HFFc6 (cell line): ENCODE measurements at regions not wholly inside any gene's neighbourhood (a gene's known extent, or its start where the extent isn't known, plus 50 kb on each side); places are given as distances from the start of the nearest gene placed in this dataset.

Experiments used
- DNase-seq: peaks from one replicate; pipeline ENCODE4 v3.0.0-alpha.2; 2018
- H3K27ac Mint-ChIP-seq: 2 replicates; pipeline ENCODE4 v1.8.0; 2020; ENCODE audit warnings: mild to moderate bottlenecking, mixed read lengths
- H3K27me3 Mint-ChIP-seq: 2 replicates; pipeline ENCODE4 v1.8.0; 2021; ENCODE audit warnings: mild to moderate bottlenecking, moderate library complexity, mixed read lengths; ENCODE audit not compliant: insufficient read depth
- H3K36me3 Mint-ChIP-seq: 2 replicates; pipeline ENCODE4 v1.8.0; 2021; ENCODE audit warnings: low read depth, mixed read lengths
- H3K4me1 Mint-ChIP-seq: 2 replicates; pipeline ENCODE4 v1.8.0; 2020; ENCODE audit warnings: low read depth, mixed read lengths
- H3K4me3 Mint-ChIP-seq: 2 replicates; pipeline ENCODE4 v1.8.0; 2020; ENCODE audit warnings: mild to moderate bottlenecking, moderate library complexity, mixed read lengths
- H3K9me3 Mint-ChIP-seq: 2 replicates; pipeline ENCODE4 v1.8.0; 2020; ENCODE audit warnings: mild to moderate bottlenecking, mixed read lengths
- TF ChIP-seq, protein P1 (sequence below): fragments of 200-600 bp; sonication (generic); IDR thresholded peaks from 2 replicates; pipeline ENCODE4 v1.5.0; 2021; ENCODE audit warnings: antibody characterized with exemption, mild to moderate bottlenecking

DNA sequence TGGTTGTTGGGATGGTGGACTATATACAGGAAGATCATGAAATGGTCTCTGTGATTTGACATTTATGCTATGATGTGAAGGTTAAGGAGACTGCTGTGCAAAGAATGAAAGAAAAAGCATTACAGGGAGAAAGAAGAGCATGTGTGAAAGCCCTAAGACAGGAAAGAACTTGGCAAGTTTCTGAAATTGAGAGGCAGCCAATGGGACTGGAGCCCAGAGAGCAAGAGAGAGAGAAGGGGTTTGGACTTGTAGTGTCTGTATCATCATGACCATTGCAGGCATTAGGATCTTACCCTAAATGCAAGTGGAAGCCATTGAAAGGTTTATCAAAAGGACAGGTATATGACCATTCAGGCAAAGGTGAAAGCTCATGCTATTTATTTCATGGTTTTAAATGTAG lies 147.1 kb downstream of the NAA11 start:
- Mint-ChIP-seq H3K36me3 (no peaks in the 10 kb centered on the region), H3K27ac (no peak overlapping the region), H3K4me3 (no peak overlapping the region), H3K27me3 (no peaks in the 10 kb centered on the region), H3K4me1 (no peaks in the 10 kb centered on the region), H3K9me3 (peaks cover 18% of the 10 kb centered on the region)
- DNase-seq = no peak
- TF ChIP-seq, protein P1, sequence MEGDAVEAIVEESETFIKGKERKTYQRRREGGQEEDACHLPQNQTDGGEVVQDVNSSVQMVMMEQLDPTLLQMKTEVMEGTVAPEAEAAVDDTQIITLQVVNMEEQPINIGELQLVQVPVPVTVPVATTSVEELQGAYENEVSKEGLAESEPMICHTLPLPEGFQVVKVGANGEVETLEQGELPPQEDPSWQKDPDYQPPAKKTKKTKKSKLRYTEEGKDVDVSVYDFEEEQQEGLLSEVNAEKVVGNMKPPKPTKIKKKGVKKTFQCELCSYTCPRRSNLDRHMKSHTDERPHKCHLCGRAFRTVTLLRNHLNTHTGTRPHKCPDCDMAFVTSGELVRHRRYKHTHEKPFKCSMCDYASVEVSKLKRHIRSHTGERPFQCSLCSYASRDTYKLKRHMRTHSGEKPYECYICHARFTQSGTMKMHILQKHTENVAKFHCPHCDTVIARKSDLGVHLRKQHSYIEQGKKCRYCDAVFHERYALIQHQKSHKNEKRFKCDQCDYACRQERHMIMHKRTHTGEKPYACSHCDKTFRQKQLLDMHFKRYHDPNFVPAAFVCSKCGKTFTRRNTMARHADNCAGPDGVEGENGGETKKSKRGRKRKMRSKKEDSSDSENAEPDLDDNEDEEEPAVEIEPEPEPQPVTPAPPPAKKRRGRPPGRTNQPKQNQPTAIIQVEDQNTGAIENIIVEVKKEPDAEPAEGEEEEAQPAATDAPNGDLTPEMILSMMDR = no peak

DNA sequence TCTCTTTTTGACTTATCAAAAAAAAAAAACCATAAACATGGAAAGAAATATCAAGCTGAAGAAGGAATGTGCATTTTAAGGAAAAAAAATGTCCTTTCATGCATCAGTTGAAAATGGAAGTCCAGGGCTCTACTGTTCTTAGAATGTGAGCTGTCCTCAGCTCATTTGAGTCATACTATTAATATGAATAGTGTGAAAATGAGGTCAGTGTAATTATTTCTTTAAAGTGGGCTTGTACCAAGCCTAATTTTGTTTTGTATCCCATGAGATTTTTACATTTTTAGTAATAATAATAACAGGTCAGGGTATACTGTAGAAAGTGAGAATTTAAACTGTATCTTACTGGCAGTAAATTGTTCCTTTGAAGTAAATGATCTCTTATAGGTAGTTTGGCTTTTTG lies 148.5 kb downstream of the NAA11 start:
- no peaks in the 10 kb centered on the region for H3K36me3 Mint-ChIP-seq
- H3K27ac Mint-ChIP-seq = no peak overlapping the region
- DNase-seq = no peak
- TF ChIP-seq, protein P1 = no peak
- no peaks in the 10 kb centered on the region for H3K4me1 Mint-ChIP-seq
- H3K4me3 Mint-ChIP-seq = no peak overlapping the region
- no peaks in the 10 kb centered on the region for H3K27me3 Mint-ChIP-seq
- peaks cover 23% of the 10 kb centered on the region for H3K9me3 Mint-ChIP-seq

DNA sequence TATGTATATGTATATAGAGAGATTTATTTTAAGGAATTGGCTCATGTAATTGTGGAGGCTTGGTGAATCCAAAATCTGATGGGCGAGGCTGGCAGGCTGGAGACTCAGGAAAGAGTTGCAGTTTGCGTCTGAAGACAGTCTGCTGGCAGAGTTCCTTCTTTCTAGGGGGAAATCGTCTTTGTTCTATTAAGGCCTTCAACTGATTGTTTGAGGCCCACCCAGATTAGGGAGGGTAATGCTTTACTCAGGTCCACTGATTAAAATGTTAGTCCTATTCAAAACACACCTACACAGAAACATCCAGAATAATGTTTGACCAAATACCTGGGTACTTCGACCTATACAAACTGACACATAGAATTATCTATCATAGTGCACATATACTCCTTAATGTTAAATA lies 149.5 kb downstream of the NAA11 start:
- H3K9me3 Mint-ChIP-seq = peaks cover 23% of the 10 kb centered on the region
- H3K27ac Mint-ChIP-seq = no peak overlapping the region
- H3K36me3 Mint-ChIP-seq = no peaks in the 10 kb centered on the region
- no peak for DNase-seq
- no peaks in the 10 kb centered on the region for H3K4me1 Mint-ChIP-seq
- no peaks in the 10 kb centered on the region for H3K27me3 Mint-ChIP-seq
- TF ChIP-seq, protein P1 = no peak
- no peak overlapping the region for H3K4me3 Mint-ChIP-seq

DNA sequence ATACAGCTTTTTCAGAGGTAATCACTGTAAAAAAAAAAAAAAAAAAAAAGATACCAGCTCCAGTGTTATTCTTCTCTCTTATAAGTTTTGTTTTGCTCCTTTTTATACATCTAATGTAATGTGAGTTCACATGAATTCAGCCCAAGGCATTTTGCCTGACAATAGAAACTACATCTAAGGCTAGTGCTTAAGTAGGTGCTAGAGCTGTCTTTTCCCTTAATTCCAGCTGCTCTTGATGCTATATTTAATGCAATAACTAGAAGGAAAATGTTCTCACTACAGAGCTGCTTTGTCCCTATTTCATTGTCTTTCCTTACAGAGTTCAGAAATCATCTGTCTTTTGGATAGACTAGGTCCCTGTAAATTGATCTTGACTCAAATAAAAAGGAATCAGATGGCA lies 150.1 kb downstream of the NAA11 start:
- no peak for DNase-seq
- TF ChIP-seq, protein P1 = no peak
- H3K27ac Mint-ChIP-seq = no peak overlapping the region

DNA sequence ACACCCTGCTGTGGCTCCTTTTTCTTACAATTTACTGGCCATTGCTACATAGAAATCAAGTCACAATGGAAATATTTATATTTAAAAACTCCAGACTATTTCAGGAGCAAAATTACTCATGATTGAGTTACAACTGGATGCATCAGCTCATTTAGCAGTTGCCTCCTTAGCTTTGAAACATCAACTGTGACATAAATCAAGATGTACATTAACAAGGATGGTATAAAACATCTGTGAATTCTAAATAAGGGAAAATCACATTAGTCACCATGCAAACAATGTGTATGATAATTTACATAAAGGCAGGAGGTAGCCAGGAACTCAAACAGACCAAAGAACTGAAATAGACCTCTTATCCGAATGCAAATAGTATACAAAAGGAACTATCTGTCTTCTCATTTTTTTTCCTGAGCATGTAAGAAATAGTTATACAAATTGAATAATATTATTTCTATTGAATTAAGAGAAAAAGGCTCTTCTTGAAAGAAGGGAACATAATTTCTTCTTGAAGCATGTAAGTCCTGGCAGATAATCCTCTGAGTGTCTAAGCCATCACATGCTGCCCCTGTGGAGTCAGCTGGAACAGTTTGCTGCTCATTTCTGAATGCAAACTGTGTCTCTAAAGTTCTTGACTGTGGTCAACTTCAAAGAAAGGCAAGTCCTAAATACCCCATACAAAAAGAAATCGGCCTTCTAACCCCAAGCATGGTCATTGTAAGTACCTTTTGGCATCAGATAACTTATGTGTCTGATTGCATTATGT lies 151.2 kb downstream of the NAA11 start:
- Mint-ChIP-seq H3K36me3 (no peaks in the 10 kb centered on the region), H3K27me3 (no peaks in the 10 kb centered on the region), H3K27ac (no peak overlapping the region), H3K4me3 (no peak overlapping the region), H3K4me1 (no peaks in the 10 kb centered on the region), H3K9me3 (peaks cover 21% of the 10 kb centered on the region)
- TF ChIP-seq, protein P1 = no peak
- DNase-seq = no peak

More for the DNA sequence above, 150.1 kb downstream of the NAA11 start:
- Mint-ChIP-seq H3K36me3 (no peaks in the 10 kb centered on the region), H3K4me3 (no peak overlapping the region), H3K27me3 (no peaks in the 10 kb centered on the region), H3K9me3 (peaks cover 23% of the 10 kb centered on the region), H3K4me1 (no peaks in the 10 kb centered on the region)
